PC-3 (cell line): ENCODE measurements at regions not wholly inside any gene's neighbourhood (a gene's known extent, or its start where the extent isn't known, plus 50 kb on each side); places are given as distances from the start of the nearest gene placed in this dataset.

Experiments
- EZH2 ChIP-seq: fragments of 300-600 bp; sonication (generic); IDR thresholded peaks from one replicate; pipeline ENCODE4 v1.6.1; 2017; ENCODE audit warnings: antibody characterized with exemption, mild to moderate bottlenecking, low read length; ENCODE audit not compliant: unreplicated experiment
- EZH2phosphoT487 ChIP-seq: fragments of 300-600 bp; sonication (generic); IDR thresholded peaks from 2 replicates; pipeline ENCODE4 v1.6.1; 2018; ENCODE audit warnings: mild to moderate bottlenecking, antibody characterized with exemption, low read length, borderline replicate concordance
- TF ChIP-seq, protein P1 (sequence below): fragments of 300-600 bp; sonication (generic); conservative IDR thresholded peaks from 2 replicates; pipeline ENCODE4 v1.5.1; 2017; ENCODE audit warnings: antibody characterized with exemption, low read depth, mild to moderate bottlenecking, low read length

DNA sequence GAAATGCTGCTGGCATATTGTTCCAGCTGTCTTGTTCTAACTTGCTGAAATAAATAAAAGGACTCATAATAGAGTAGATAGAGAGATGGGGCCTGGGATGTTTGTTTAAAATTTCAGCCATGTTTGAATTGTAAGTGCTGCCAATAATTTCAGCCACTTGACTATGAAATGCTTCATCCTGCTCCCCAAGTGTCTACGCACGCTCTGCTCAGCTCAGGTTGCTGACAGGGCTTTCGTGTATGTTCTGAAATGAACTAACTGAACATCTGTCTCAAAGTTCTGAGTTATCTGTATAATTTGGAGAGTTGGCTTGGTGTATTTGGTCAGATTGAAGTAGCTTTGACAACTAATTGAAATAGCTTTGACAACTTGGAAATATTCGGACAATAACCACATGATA lies 387.8 kb downstream of the BMP2 start:
- TF ChIP-seq, protein P1, sequence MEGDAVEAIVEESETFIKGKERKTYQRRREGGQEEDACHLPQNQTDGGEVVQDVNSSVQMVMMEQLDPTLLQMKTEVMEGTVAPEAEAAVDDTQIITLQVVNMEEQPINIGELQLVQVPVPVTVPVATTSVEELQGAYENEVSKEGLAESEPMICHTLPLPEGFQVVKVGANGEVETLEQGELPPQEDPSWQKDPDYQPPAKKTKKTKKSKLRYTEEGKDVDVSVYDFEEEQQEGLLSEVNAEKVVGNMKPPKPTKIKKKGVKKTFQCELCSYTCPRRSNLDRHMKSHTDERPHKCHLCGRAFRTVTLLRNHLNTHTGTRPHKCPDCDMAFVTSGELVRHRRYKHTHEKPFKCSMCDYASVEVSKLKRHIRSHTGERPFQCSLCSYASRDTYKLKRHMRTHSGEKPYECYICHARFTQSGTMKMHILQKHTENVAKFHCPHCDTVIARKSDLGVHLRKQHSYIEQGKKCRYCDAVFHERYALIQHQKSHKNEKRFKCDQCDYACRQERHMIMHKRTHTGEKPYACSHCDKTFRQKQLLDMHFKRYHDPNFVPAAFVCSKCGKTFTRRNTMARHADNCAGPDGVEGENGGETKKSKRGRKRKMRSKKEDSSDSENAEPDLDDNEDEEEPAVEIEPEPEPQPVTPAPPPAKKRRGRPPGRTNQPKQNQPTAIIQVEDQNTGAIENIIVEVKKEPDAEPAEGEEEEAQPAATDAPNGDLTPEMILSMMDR: no peak
- TF ChIP-seq EZH2: no peak
- TF ChIP-seq EZH2phosphoT487: no peak
